DMS 273 treated with DMSO at 0.1 percent for 48 hours (cell line): ENCODE measurements at regions not wholly inside any gene's neighbourhood (a gene's known extent, or its start where the extent isn't known, plus 50 kb on each side); places are given as distances from the start of the nearest gene placed in this dataset.

Experiments used
- DNase-seq: peaks from one replicate; lab custom pipeline; 2025; lab: John Stamatoyannopoulos, UW

DNA sequence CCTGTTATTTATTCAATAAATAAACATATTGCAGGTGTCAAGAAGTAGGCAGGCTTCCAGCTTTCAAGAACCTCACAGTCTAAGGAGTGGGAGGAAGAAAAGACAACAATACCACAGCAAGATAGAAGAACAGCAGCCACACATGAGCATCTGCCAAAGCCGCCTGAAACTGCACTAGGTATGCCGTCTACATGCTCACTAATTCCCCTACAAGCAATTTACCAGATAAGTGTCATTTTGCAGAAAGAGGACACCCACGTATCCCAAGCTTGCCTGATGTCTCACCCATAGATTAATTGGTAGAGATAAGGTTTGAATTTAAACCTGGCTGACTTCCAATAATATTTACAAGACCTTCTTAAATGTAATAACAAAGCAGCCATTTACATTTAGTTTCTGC is 439.4 kb upstream of the CPEB2 start:
- DNase-seq, result no peak

DNA sequence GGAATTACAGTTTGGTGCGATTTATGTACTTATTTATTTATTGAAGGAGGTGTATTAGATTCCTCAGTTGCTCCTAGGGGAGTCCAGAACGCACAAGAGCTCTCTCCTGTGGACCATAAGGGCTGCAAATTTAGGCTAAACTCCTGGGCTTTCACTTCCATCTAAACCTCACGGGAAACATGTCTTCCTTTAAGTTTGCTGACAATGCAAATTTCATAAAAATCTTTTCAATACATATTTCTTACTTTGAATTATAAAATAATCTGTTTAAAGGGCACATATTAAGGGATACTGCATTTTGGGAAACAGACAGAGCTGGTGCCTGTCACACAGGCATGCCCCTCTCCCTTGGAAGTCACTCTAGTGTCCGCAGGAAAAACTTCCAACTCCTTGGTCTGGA is 438.0 kb upstream of the CPEB2 start:
- no peak for DNase-seq

GRCh38 chr4:14566518-14566917 is 435.8 kb upstream of the CPEB2 start:
- no peak for DNase-seq

DNA sequence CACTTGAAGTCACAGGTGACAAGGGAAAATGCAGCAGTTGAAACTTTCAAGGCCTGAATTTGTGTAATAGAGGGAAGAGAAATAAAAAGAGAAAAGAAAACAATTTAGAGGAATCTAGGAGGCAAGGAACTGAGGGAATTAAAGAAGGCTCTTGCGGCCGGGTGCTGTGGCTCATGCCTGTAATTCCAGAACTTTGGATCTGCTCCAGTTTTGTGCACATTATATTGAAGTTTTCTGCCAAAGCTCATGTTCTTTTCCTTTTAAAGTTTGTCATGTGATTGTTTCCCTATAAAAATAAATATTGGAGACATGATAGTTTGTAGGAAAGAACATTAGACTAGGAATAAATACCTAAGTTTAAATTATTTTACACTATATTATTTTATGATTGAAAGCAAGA is 433.9 kb upstream of the CPEB2 start:
- DNase-seq, result no peak

DNA sequence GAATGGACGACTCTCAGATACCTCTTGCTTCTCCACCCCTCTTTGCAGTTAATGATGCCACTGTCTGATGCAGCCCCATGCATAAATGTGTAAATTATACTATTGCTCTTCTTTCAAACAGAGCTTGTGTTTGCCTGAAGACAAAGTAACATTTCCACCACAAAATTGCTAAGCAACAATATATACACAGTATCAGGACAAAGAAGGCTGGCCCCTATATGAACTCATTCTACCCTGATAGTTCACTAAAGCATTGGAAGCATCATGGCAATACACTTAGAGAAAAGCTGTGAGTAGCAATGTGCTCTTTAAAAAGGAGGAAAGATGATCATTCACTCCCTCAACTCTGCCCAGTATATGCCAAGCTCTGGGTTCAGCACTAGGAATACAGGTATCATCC is 427.0 kb upstream of the CPEB2 start:
- no peak for DNase-seq

- DNase-seq, result no peak
Measured at GRCh38 chr4:14575919-14576318, 426.4 kb upstream of the CPEB2 start.

DNA sequence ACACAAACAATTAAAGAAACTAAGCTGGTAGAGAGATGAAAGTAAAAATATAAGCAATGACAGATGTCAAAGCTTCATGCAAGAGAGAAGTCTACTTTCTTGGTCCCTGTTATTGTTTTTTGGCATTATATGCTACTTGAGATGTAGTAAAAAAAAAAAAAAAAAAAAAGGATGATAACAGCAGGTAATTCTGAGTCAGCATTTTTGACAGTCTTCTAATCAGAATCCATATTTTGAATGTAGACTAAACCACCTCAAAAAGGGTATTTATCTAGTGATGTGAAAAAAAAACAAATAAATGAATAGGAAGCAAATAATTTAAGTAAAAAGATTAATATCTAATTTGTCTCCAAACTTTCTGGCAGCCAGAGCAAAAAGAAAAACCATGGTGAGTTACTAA is 422.2 kb upstream of the CPEB2 start:
- DNase-seq, result no peak

GRCh38 chr4:14581741-14582140 is 420.5 kb upstream of the CPEB2 start:
- DNase-seq, result no peak

DNA sequence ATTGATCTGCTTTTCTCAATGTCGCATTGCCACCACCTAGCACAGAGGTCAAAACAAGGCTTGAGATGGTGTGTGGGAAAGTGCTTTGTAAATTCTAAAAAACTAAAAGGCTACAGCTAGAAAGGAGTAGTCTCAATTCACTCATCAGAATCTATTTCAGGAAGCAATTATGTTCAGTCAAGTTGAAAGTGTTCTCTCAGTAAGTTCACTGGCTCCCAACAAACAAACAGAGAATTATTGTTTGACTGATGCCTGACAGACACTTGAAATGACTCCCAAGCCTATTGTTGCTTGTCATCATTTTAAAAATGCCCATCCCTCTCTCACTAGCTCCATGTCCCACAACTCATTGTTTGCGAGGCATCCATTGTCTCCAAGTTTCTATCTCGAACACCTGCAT is 419.6 kb upstream of the CPEB2 start:
- DNase-seq, result no peak

DNA sequence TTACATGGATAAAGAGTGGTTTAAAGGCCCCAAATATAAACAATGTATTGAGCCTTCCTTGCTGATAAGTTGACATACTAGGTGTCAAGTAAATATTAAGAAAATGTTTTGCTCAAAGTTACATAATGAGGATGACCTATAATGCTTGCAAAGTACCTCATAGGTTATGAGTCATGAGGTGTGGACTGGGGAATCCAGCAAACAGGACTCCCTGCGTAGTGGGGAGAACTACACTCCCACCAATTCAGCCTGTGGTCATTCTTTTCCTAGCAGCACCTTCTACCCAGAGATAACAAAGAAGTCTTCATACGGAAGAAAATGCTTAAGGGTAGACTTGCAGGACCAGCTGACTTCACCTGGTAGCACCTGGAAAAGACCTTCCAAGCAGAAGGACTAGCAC is 418.9 kb upstream of the CPEB2 start:
- no peak for DNase-seq

DNA sequence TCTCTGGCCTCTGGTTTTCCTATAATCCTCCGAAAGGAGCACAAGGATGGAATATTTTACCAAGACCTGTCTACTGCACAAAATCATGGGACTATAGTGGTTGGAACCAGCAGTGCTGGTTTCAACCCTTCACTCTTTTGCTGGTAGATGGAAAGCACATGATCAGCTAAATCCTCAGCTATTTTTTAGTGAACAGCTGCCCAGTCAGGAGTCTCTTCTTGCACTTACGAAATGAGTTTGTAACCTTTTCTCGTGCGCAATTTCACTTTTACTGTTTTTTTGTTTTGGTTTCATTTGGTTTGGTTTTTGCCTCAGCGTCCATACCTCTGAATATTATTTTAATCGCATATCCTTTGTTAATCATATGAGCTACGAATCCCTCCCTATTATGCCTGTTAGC is 418.5 kb upstream of the CPEB2 start:
- DNase-seq, result no peak

- no peak for DNase-seq
Measured at GRCh38 chr4:14592950-14593349, 409.3 kb upstream of the CPEB2 start.

DNA sequence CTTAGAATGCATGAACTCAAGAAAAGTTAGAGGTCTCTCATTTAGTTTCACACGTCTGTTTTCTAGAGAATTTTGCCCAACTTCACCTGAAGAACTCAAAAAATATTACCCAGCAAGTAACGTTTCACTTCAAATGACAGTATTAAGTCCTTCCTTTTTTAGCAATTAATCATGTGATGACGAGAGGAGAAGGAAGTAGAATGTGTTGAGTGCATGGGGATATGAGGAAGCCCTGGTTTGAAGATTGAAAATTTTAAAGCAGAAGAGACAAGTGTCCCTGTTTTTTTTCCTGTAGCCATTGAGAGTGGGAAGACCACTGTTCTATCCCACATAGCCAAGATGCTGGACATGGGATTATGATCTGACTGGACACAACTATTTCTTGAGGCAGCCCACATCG is 406.3 kb upstream of the CPEB2 start:
- no peak for DNase-seq

GRCh38 chr4:14596437-14596836 is 405.8 kb upstream of the CPEB2 start:
- DNase-seq, result no peak

DNA sequence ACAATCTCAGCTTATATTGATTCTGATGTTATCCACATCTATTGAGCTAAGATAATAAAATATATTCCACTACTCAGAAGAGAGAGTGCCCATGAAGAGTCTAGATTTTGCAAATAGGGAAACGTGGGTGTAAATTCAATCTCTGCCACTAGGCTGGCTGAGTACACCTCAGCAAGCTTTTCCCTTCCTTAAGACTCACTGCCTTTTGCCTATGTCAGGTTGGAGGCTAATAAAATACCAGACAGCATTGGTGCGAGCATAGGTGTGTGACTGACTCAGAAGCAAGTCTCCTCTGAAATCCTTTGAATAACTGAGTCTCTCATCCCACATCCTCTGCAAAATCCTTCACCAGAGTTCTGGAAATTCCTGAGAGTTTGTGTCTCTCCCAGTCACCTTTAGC is 405.4 kb upstream of the CPEB2 start:
- no peak for DNase-seq

- DNase-seq, result no peak
Measured at GRCh38 chr4:14602206-14602605, 400.1 kb upstream of the CPEB2 start.

- no peak for DNase-seq
Measured at GRCh38 chr4:14607001-14607400, 395.3 kb upstream of the CPEB2 start.

- DNase-seq, result no peak
Measured at GRCh38 chr4:14607578-14607977, 394.7 kb upstream of the CPEB2 start.

GRCh38 chr4:14608630-14609029 is 393.7 kb upstream of the CPEB2 start:
- DNase-seq, result no peak

DNA sequence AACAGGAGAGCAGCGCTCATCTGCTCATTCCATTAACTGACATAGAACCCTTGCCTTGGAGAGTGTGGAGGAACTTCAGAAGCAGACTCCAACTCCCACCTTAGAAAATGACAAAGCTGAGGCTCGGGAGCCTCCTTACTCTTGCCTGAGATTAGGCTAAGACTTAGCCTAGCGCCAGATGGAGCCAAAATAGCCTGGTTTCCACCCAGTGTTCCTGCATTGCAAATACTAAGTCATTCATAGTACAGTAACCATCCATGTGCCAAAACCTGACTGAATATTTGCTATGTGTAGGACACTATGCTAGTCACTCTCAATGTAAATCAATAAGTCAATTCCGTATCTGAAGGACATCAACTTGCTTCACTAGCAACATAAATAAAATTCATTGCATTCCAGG is 387.4 kb upstream of the CPEB2 start:
- DNase-seq, result no peak

DNA sequence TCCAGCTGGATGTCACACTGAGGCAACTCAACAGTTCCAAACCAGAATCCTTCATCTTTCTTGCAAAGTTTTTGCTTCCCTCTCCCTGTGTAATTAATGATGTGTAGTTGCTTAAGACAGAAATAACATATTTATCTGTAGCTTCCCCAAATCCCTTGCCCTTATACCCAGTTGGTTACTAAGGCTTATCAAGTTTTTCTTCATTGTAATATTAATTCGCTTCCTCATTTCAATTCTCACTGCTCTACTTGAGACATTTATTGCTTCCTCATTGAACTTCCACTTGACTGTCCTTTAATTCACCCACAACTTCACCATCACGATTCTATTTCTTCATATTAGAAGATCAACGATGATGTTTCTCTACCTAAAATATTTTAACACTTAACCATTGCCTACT is 386.6 kb upstream of the CPEB2 start:
- DNase-seq, result no peak

GRCh38 chr4:14620567-14621141 is 381.6 kb upstream of the CPEB2 start:
- DNase-seq, result no peak

DNA sequence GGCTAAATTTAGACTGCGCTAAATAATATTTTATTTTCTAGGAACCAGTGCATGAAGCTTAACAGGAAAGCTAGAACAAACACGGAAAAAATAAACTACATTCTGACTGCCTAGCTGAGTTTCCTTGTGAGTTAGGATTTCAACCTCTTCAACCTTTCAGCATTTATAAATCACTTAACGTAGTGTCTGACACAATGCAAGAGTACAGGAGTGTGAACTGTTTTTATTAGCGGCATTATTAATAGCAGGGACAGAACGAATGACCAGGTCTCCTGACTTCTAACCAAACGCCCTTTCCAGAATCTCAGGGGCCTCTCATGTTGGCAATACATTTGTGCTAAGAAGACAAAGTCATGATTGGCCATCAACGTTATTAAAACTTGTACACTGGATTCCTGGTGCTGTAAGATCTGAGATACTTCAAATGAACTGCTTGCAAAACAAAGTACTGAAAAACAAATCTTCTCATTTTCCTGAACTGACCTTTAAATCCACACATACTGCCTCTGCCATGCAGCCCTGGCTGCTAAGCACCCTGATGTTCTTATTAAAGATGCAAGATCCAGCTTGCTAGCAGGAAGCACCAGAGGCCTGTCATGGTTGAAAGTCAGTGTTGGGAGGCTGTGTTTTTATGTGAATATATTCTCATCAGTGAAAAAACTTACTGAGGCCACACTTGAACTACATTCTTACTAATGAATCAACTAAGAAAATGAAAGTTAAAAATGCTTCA is 380.4 kb upstream of the CPEB2 start:
- DNase-seq, result no peak

- DNase-seq, result no peak
Measured at GRCh38 chr4:14627038-14627437, 375.2 kb upstream of the CPEB2 start.
